ENCODE measurements at regions not wholly inside any gene's neighbourhood (a gene's known extent, or its start where the extent isn't known, plus 50 kb on each side); places are given as distances from the start of the nearest gene placed in this dataset.

DNA sequence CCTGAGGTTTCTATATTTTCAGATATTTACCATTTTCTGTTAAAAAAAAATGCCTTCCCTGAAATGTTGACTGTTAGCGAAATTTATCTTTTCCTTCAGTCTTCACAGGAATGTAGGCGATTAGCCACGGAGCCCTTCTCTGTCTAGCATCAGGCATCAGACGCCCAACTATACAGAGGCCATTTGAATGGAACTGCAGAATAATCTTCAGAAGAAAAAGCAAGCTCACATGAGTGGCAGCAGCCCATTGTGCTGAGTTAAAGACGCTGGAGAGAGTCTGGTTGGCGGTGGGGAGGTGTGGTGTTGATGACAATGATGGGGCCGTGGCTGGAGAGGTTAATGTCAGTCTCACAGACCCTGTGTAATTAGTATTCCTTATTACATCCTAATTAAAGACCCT, 196.8 kb upstream of the LEF1 start:
- no peak for DNase-seq (ENCODE audit: low read depth)

DNA sequence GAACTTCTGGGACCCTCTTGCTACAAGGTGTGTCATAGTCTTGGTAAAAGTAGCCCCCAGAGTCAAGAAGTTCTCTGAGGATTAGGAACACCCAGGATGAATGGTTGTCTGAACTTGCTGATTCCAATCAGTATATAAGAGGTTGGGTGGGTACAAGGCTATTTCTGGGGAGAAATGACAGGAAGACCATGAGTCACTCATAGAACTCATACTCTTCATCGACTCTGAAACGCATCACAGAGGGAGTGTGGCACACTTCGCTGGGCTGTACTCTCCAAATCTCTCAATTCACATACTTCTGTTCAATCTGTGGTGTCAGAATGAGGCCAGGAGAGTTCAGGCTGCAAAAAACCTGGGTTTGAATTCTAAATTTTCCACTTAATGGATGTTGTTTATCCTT, 193.2 kb upstream of the LEF1 start:
- DNase-seq (ENCODE audit: low read depth), result no peak

DNA sequence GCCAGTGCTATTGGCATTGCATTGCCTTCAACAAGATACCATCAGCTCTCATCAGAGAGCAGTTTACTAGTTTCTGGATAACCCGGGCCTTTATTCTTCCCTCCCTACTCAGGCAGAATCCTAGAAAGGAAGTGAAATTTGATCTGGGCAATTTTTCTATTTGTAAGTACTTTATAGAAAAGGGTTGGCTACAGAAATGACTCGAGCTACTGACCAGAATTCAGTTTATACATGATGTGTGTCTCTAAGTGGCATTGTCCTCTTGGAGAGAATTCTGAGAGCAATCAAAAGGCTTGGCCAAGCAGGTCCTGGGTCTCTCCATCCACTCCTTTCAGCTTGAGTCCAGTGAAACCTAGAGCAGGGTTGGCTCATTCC, 192.7 kb upstream of the LEF1 start:
- DNase-seq (ENCODE audit: low read depth), result no peak

DNA sequence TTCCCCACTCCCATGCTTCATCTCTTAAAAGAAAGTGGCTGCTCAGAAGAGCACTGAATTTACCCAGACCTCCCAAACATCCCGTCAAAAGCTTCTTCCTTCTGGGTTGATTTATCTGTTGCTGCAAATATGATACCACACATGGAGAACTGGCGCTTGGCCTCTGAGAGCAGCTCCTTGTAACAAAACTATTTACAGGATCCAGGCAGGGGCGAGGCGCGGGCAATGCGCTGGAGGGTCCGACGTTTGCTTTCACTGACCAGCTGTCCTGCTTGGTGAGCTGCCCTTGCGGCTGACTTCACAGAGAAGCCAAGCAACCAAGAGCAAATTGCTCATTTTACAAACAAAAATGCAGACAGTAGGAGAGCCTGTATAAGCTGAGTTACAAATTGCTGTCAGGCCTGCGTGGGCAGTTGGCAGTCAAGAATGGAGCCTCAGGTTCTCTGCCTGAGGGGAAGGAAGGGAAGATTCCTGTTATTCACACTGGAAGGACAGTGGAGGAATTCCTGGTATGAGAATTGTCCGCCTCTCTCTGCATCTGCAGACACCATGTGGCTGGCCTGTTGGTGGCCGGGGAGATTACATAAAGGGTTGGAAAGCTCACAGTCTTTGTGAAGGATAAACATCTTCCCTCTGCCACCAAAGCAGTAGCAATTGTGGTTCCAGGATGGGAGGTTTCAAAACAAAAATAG, 192.2 kb upstream of the LEF1 start:
- DNase-seq (ENCODE audit: low read depth), result peak; percentile 76

DNA sequence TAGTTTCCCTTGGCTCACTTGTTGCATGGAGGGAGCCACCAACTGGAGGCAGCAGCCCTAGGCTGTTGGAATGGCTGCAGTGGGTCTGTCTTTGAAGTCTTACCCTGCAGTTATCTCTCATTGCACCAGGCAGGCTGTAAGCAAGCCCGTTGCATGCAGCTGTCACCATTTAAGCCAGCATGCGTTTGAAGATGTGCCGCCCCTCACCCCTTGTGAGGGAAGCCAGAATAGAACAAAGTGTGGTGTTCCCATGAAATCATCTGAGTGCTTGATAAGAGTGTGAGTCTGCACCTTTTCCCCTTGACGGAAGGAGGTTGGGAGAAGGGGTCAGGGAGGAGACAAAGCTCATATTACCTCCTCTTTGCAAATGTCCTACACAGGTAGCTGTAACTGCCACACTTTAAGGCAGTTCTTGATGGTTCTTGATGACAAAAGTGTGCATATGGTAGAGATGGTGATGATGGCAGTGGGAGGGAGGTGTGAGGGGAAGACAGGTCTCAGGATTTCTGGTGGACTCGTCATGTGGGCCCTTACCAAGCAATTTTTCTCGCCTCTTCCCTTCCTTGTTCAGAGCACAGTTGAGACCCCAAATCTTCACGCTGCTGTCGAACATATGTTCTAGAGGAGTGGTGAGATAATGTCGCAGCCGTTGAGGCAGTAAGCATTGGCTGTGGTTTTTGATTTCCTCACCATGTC, 191.4 kb upstream of the LEF1 start:
- DNase-seq (ENCODE audit: low read depth), result no peak

DNA sequence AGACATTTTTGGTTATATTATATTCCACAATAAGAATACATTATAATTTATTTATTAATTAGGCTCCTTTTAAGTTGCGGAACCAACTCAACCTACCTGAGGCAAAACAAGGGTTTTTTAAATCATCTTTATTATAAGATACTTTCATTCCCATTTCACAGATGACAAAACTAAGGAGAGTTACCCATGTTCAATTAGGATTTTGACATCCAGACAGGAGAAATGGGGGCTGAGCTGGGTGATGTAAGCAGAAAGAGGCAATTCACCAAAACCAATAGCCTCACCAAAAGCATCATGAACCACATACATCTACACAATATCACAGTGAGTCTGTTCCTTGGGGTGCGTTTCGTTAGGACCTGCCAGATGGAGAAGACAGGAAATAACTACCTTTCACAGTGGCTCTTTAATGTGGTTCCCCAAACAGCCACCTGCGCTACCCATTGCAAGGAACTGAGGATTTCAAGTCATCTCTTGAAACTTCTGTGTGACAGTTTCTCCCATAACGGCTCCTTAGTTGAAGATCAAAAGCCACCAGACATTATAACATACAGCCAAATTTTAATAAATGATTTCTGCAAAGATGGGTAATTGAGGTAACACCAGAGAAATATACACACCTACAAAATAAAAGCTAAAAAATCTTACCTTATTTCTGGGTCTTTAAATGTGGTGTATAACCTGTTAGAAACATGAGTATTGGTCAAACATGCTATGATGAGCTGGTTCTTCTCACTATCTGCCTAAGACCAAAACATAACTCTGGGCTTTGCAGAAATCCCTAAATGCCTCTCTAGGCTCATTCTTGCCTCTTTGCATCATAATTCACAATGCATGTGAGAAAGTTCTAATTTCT, 190.6 kb upstream of the LEF1 start:
- no peak for DNase-seq (ENCODE audit: low read depth)

DNA sequence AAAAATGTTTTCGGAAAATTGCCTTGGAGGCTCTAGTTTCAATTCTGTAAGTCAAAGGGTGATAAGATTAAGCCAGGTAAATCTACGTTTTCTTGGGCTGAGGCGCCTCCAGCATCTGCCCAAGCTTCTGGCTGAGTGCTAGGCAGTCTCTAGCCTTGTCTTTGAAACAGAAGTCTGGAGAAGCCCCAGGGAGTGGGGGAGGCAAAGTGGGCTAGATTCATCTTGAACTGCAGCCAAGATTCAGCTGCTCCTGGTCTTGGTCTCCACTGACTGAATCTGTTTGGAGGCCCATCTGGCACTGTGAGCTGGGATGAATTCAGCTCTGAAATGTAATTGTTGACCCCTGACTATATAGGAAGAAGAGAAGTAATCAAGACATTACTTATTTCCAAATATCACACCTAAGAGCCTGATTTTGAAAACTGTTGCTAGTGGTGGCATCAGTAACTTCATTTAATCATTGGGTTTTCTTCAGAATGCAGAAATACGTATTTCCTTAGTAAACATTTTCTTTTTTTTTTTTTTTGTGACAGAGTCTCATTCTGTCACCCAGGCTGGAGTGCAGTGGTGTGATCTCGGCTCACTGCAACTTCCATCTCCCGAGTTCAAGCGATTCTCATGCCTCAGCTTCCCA, 187.3 kb upstream of the LEF1 start:
- no peak for DNase-seq (ENCODE audit: low read depth)

DNA sequence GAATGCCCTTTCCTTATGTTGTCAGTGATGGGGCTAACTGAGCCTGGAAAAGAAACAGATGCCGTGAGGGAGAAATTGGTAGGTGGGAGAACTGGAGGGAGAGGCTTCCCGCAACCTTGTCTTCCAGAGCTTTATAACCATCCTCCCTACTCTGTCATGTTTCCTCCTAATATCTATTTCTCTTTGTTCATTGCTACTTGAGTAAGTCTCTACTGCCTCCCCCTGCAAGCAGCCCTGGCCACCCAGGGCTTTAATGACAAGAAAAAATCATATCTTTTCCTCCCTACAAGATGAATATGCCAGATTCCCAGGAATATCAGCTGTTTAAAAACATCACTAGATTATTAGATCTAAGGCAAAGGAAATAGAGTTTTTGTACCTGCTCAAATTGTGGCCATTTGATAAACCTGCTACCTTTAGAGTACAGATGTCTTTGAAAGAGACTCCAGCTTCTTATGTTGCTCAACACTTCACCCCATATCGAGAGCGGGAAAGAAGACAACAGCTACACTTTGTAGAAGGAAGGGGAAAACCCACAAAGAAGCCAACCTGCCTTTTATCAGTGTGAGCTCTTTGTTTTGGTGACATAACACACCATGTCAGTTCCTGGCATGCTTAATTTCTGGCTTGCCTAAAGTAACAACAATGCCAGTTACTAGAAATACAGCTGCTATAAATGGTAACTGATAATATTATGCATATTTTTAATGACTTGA, 186.6 kb upstream of the LEF1 start:
- DNase-seq (ENCODE audit: low read depth), result no peak

DNA sequence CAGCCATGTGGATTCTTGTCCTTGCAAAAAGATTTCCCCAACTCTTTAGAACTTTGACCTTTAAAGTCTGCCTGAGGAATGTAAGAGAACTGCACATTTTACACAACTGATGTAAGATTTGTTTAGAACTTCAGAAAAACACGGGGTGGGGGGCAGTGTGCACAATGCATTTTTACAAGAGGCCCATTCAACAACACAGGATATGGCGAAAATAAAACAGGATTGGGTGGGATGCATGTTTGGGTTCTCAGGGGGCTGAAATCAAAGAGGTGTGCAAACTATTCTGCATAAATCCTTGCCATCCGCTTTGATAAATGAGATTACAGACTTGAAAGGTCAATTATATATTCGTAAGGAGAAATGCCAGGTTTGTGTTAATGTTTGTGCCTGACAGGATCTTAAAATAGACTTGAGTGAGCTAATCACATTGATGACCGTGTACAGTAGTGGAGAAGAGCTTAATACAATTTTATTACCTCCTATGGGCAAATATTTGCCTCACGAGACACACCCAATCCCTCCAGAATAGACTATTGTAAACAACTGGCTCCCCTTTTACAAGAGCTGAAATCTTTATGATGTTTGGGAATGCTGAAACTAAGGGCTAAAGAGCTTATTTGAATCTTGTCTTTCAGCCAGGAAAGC, 184.1 kb upstream of the LEF1 start:
- DNase-seq (ENCODE audit: low read depth), result no peak

DNA sequence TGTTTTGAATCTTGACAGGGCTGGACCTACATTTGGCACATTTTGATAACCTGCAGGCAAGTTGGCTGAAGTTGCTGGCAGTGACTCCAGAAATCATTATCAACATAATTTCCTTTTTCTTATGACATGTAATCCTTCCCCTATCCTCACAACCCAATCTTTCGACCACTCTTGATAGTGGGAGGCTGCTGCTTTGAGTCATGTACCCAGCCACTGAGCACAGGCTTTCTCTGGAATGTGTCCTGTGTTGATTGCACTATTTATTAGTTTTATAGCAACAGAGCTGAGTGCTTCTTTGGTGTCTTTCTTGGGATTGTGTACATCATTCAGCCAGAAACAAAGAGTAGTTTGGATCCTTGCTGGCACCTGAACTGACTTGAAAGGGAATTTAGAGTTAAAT, 183.1 kb upstream of the LEF1 start:
- no peak for DNase-seq (ENCODE audit: low read depth)

DNA sequence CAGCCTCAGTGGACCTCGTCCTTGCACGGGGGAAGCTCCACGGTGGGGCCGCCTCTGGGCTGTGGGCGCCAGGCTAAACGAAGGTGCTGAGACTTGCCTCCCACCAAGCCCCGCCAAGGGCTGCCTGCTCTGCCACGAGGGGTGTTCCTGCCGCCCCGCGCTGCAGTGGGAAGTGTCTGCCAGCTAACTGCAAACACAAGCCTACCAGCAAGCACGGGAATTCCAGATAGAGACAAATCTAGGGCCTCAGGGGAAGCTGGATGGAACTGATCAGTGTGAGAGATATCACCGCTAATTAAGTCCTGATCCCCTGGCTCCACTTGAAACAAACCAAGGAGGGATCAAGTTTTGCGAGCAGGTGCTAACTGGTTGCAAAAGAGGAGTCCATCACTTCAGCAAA, 181.6 kb upstream of the LEF1 start:
- DNase-seq (ENCODE audit: low read depth), result no peak

DNA sequence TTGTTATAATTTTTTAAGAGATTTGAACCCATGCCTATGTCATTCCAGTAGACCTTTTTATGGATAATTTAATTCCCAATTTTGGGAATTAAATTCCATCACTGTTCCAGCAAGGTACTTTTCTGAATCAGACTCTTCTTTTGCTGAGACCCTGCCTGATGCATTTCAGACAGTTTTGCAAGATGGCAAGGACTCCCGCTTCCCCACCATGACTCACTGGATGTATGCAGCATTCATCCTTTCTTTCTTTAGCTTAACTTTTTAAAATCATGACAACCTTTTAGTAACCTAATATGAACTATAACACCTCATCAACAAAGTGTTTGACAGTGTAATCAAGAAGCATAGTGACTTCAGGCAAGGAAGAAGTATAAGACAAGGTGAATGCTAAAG, 178.1 kb upstream of the LEF1 start:
- no peak for DNase-seq (ENCODE audit: low read depth)

DNA sequence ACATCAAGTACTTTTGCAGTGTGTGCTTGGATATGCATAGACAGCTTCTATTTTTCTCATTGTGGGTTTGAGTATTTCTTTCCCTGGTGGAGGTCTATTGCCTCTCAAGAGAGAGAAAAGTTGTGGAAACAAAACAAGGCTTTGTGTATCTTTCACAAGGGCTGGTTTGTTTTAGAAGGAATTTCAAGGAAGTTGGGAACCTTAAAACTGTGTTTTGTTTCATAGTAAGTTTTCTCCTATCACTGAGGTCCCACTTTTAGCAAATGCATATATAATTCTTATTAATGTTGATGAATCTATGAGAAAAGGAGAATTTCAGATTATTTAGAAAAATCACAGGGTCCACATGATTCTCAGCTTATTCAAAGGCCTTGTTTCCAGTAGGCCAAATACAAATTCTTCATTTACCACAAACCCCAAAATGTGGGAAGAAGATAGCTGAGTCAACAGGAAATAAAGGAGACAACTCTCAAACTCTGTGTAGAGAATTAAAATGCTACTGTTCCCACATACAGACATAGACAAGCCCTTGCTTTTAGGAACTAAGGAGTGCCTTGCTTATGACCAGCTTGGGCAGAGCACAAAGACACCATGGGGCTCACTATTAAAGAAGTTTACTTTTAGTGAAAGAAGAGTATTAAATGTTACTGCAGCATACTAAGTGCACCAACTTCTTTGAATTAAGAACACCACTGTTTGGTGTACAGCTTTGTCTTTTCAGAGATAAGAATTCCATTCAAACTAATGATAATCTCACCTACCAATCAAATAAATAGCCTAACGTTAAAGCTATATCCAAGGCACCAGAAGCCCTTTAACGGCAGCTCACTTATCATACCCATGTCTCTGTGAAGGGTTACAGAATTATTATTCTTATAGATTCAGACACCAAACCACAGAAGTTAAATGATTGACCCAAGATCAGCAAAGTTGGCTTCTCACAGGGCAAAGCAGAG, 177.4 kb upstream of the LEF1 start:
- DNase-seq (ENCODE audit: low read depth), result no peak

DNA sequence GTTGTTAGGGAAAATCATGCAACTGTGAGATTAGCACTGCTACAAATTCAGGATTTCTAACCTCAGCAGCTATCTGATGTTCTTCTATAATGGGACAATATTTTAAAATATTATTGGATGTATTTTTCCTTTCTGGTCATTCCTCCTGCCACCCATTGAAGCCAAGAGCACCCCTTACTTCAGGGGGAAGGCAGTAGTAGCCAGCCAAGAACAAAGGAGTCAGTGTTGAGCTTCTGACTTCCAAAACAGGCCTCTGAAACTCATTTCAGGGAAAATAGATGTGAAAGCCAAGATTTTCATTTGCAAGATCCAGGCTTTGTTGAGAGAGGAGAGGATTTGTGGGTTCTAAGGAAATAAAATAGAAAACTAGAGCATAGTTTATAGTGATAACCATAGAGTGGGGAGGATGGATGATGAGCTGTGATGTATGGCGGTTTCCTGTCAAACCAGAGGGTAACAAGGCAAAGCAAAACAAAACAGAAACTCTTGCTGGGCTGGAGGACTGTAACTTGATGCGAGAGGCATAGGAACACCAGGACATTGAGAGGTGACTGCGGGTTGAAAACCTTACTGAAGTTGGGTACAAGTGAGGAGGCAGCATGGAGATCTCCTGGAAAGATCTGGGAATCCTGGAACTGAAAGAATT, 173.7 kb upstream of the LEF1 start:
- DNase-seq (ENCODE audit: low read depth), result no peak

DNA sequence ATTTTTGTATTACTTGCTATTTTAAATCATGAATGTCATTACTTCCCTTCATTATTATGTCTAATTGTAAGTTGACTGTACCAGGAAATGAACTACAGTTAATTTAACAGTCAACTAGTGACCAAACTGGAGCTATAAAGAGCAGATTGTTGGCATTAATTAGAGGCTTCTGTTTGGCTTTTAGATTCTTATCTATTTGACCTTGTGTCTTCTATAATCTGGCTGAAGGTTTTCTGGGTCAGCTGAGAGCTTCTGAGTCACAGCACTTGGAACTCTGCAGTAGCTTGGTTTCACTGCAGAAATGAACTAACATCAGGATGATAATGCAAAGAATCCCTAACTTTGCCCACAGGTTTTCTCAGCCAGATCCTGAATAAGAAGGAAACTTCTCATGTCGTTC, 169.2 kb upstream of the LEF1 start:
- DNase-seq (ENCODE audit: low read depth), result no peak

DNA sequence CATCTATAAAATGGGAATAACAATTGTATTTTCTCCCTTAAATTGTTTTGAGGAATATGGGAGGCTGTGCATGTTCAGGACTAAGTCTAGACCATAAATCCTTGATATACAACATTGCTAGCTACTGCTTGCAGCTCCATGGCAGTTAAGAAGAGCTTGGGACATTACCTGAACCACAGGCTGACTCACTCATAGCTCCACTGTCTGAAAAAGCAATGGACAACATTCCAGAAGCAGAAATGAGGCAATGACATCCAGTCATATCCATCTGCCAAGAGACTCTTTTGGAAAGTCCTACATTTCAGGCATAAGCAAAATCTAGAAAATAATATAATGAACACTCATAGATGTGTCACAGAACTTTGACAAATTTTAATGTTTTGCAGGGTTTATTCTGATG, 167.3 kb upstream of the LEF1 start:
- DNase-seq (ENCODE audit: low read depth), result no peak

DNA sequence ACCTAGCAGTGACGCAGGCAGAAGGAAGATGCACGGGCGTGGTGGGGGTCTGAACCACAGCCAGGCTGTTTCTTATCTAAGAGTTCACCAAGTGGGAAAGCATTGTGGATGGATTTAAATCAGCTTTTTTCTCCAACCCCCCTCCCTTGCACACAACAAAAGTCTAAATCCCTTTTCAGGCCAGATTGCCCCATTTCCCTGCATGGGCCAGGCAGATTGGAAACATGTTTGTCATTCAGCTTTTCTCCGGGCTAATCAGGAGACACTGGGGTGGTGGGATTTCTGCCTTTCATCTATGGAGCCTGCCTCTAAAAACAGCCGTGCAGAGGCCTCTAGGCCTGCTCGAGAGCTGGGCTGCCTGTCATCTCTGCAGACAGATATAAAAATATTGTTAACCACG, 166.3 kb upstream of the LEF1 start:
- DNase-seq (ENCODE audit: low read depth), result no peak

DNA sequence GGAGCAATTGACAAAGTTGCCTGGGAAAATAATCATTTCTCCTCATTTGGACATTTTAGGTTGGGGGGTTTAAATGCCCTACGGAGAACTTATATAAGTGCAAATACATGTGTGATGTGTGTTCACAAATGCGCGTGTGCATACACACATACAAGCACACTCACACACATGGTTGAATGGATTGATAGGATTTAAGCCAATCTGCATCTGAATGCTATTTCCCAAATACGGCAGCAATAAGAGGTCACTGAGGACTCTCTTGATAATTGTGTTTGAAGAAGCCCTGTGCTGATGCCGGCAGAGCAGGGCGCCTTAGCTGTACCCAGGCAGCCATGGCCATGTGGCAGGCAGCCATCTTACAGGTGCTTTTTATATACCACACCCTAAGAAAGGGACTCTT, 165.3 kb upstream of the LEF1 start:
- no peak for DNase-seq (ENCODE audit: low read depth)

DNA sequence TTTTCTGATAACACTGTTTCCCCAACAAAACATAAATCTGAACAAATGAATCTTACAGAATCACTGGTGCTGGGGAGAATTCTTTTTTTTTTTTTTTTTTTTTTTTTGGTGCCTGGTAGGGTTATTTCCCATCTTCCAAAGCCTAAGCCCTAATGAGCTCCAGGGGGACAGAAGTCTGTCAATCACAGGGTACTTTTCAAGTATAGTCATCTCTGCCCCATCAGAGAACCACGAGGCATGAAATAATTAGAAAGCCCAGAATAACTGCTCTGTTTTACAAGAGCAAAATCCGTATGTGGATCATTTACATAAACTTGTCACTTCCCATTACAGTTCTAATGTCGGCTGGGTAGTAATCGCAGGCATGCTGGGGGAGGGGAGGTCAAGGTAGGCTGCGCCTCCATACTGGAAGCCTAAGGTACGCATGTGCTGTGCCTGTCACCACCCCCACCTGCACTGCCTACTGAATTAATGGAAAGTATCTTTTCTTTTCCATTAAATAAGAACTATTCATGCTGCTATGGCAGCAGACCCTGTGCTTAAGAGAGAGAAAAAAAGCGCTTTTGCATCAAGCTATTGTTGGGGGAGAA, 164.7 kb upstream of the LEF1 start:
- DNase-seq (ENCODE audit: low read depth), result no peak
